HepG2 (cell line): ENCODE measurements at regions not wholly inside any gene's neighbourhood (a gene's known extent, or its start where the extent isn't known, plus 50 kb on each side); places are given as distances from the start of the nearest gene placed in this dataset.

Experiments
- ARNTL ChIP-seq: sonication (generic); formaldehyde crosslinking; IDR thresholded peaks from 2 replicates; pipeline ENCODE4 v1.4.0; 2020; ENCODE audit warnings: mild to moderate bottlenecking, missing genetic modification reagents
- ATF7 ChIP-seq, 2 experiments: fragments of 450-650 bp in 1 of 2; sonication (generic) in 1 of 2; formaldehyde crosslinking in 1 of 2; IDR thresholded peaks; 2 replicates each; pipeline versions ENCODE4 v1.4.0 to v1.6.1; 2016 to 2020; ENCODE audit warnings: antibody characterized with exemption in 1 of 2, mild to moderate bottlenecking in 1 of 2, missing genetic modification reagents in 1 of 2
- BRCA1 ChIP-seq: sonication (generic); formaldehyde crosslinking; IDR thresholded peaks from 2 replicates; pipeline ENCODE4 v1.4.0; 2020; ENCODE audit warnings: missing genetic modification reagents
- HDAC2 ChIP-seq: sonication (generic); formaldehyde crosslinking; IDR thresholded peaks from 2 replicates; pipeline ENCODE4 v1.4.0; 2020; ENCODE audit warnings: missing genetic modification reagents
- KAT7 ChIP-seq: IDR thresholded peaks from 2 replicates; pipeline ENCODE4 v1.6.1; 2018; ENCODE audit warnings: borderline replicate concordance, missing compliant biosample characterization
- NKX3-1 ChIP-seq: sonication (generic); formaldehyde crosslinking; IDR thresholded peaks from 2 replicates; pipeline ENCODE4 v1.5.0; 2020; ENCODE audit warnings: missing genetic modification reagents
- PAXIP1 ChIP-seq: sonication (generic); formaldehyde crosslinking; conservative IDR thresholded peaks from 2 replicates; pipeline ENCODE4 v1.4.0; 2020; ENCODE audit warnings: mild to moderate bottlenecking, missing genetic modification reagents, moderate library complexity
- PRDM15 ChIP-seq: sonication (generic); formaldehyde crosslinking; IDR thresholded peaks from 2 replicates; pipeline ENCODE4 v1.4.0; 2020; ENCODE audit warnings: missing genetic modification reagents
- REPIN1 ChIP-seq: sonication (generic); formaldehyde crosslinking; IDR thresholded peaks from 2 replicates; pipeline ENCODE4 v1.8.0; 2022; ENCODE audit warnings: missing genetic modification reagents, low read depth, mild to moderate bottlenecking, borderline replicate concordance
- RXRB ChIP-seq: IDR thresholded peaks from 2 replicates; pipeline ENCODE4 v1.6.1; 2016; ENCODE audit warnings: borderline replicate concordance, missing genetic modification reagents, missing compliant biosample characterization
- TRIM24 ChIP-seq: sonication (generic); formaldehyde crosslinking; IDR thresholded peaks from 2 replicates; pipeline ENCODE4 v1.8.0; 2022; ENCODE audit warnings: mild to moderate bottlenecking, missing genetic modification reagents
- U2AF1 ChIP-seq: fragments of 200-400 bp; formaldehyde crosslinking; optimal IDR thresholded peaks from 2 replicates; pipeline ENCODE3; 2017; ENCODE audit warnings: mild to moderate bottlenecking, low read depth, low read length
- ZBTB39 ChIP-seq: sonication (generic); formaldehyde crosslinking; IDR thresholded peaks from 2 replicates; pipeline ENCODE4 v1.5.0; 2020; ENCODE audit warnings: missing genetic modification reagents
- ZNF24 ChIP-seq: fragments of 450-650 bp; IDR thresholded peaks from 2 replicates; pipeline ENCODE4 v1.6.1; 2017; ENCODE audit warnings: antibody characterized with exemption, mild to moderate bottlenecking
- ZNF501 ChIP-seq: sonication (generic); formaldehyde crosslinking; IDR thresholded peaks from 2 replicates; pipeline ENCODE4 v1.5.1; 2020; ENCODE audit warnings: mild to moderate bottlenecking, moderate library complexity, missing genetic modification reagents
- TF ChIP-seq, protein P1 (sequence below): IDR thresholded peaks from 2 replicates; pipeline ENCODE4 v1.6.1; 2016
- TF ChIP-seq, protein P2 (sequence below): sonication (generic); formaldehyde crosslinking; IDR thresholded peaks from 2 replicates; pipeline ENCODE4 v1.8.1; 2023; ENCODE audit warnings: mild to moderate bottlenecking, missing genetic modification reagents

DNA sequence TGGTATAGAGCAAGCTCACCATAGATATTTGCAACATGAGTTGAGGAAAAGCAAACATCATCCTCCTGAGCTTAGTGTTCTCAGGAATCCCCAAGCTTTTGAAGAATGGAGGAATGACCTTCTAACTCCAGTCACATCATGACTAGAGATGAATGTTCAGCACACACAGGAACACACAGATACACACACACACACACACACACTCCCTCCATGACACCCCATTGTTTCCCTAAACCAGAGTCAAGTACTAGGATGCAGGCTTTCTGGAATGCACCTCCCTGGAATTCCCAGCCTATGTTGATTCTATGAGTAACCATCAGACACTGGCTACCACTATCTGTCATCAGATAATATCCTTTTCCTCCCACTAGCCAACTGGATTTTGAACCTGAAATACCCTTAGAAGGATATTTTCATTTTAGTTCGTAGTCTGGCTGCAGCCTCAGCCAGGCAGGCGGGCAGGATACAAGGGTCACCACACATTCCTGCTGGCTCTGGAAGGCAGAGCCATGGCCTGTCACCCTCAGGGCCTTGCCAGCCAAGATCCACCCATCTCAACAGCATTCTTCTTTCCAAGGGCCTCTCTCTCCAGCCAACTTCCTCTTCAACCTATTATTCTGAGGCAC lies 162.4 kb downstream of the FOXO1 start (continued):
- no peak for TF ChIP-seq NKX3-1
- 0 out of 2 replicates have a peak, but pooled peaks have one; percentile 73 for TF ChIP-seq REPIN1
- TF ChIP-seq, protein P1, sequence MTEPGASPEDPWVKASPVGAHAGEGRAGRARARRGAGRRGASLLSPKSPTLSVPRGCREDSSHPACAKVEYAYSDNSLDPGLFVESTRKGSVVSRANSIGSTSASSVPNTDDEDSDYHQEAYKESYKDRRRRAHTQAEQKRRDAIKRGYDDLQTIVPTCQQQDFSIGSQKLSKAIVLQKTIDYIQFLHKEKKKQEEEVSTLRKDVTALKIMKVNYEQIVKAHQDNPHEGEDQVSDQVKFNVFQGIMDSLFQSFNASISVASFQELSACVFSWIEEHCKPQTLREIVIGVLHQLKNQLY (CRISPR knock-in tag) = 0 out of 2 replicates have a peak, but pooled peaks have one; percentile 39
- TF ChIP-seq BRCA1 (CRISPR knock-in tag) = no peak
- TF ChIP-seq TRIM24 (CRISPR knock-in tag) = no peak
- peak; percentile 70; the same call in 1 of the 2 replicates for TF ChIP-seq RXRB (CRISPR knock-in tag)
- 0 out of 2 replicates have a peak, but pooled peaks have one; percentile 32 for TF ChIP-seq ZNF24
- peak; percentile 70; the same call in 1 of the 2 replicates for TF ChIP-seq HDAC2 (CRISPR knock-in tag)
- peak; percentile 78 for TF ChIP-seq PAXIP1 (CRISPR knock-in tag)
- 0 out of 2 replicates have a peak, but pooled peaks have one; percentile 38 for TF ChIP-seq ZNF501 (CRISPR knock-in tag)
- TF ChIP-seq ARNTL (CRISPR knock-in tag) = peak; percentile 63; the same call in 1 of the 2 replicates
- TF ChIP-seq ZBTB39 (CRISPR knock-in tag) = peak; percentile 85
- TF ChIP-seq PRDM15 = no peak
- TF ChIP-seq ATF7 (IDR thresholded peaks at IDR 0.05) = peak; percentile 76
- TF ChIP-seq ATF7 (CRISPR knock-in tag; IDR thresholded peaks at IDR 0.05) = peak; percentile 65; the same call in 1 of the 2 replicates
- no peak for TF ChIP-seq KAT7
- TF ChIP-seq U2AF1 = no peak
- TF ChIP-seq, protein P2, sequence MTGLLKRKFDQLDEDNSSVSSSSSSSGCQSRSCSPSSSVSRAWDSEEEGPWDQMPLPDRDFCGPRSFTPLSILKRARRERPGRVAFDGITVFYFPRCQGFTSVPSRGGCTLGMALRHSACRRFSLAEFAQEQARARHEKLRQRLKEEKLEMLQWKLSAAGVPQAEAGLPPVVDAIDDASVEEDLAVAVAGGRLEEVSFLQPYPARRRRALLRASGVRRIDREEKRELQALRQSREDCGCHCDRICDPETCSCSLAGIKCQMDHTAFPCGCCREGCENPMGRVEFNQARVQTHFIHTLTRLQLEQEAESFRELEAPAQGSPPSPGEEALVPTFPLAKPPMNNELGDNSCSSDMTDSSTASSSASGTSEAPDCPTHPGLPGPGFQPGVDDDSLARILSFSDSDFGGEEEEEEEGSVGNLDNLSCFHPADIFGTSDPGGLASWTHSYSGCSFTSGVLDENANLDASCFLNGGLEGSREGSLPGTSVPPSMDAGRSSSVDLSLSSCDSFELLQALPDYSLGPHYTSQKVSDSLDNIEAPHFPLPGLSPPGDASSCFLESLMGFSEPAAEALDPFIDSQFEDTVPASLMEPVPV (CRISPR knock-in tag) = 0 out of 2 replicates have a peak, but pooled peaks have one; percentile 32
